ENCODE measurements at regions not wholly inside any gene's neighbourhood (a gene's known extent, or its start where the extent isn't known, plus 50 kb on each side); places are given as distances from the start of the nearest gene placed in this dataset.

DNA sequence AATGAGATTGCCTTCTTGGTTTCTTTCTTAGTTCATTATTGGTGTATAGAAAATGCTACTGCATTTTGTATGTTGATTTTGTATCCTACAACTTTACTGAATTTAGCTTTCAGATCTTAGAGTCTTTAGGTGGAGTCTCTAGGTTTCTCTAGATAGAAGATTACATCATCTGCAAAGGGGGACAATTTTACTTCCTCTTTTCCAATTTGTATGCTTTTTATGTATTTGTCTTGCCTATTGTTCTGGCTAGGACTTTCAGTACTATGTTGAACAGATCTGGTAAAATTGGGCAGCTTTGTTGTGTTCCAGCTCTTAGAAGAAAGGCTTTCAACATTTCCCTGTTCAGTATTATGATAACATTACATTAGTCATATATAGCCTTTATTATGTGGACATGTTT, 101.0 kb upstream of the SPRY2 start:
- intact Hi-C loops (cut with DNase I), result no loop called here
- no peak for DNase-seq
- TF ChIP-seq, protein P1, sequence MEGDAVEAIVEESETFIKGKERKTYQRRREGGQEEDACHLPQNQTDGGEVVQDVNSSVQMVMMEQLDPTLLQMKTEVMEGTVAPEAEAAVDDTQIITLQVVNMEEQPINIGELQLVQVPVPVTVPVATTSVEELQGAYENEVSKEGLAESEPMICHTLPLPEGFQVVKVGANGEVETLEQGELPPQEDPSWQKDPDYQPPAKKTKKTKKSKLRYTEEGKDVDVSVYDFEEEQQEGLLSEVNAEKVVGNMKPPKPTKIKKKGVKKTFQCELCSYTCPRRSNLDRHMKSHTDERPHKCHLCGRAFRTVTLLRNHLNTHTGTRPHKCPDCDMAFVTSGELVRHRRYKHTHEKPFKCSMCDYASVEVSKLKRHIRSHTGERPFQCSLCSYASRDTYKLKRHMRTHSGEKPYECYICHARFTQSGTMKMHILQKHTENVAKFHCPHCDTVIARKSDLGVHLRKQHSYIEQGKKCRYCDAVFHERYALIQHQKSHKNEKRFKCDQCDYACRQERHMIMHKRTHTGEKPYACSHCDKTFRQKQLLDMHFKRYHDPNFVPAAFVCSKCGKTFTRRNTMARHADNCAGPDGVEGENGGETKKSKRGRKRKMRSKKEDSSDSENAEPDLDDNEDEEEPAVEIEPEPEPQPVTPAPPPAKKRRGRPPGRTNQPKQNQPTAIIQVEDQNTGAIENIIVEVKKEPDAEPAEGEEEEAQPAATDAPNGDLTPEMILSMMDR (IDR thresholded peaks at IDR 0.05), result no peak
- TF ChIP-seq POLR2A (IDR thresholded peaks at IDR 0.05), result no peak
- Histone ChIP-seq H3K9me3 (no peaks in the 10 kb centered on the region), H3K27me3 (no peaks in the 10 kb centered on the region), H3K4me1 (no peaks in the 10 kb centered on the region), H3K36me3 (no peaks in the 10 kb centered on the region), H3K27ac (no peak overlapping the region), H3K4me3 (replicated peaks in 1 of 3) (no peak overlapping the region)

DNA sequence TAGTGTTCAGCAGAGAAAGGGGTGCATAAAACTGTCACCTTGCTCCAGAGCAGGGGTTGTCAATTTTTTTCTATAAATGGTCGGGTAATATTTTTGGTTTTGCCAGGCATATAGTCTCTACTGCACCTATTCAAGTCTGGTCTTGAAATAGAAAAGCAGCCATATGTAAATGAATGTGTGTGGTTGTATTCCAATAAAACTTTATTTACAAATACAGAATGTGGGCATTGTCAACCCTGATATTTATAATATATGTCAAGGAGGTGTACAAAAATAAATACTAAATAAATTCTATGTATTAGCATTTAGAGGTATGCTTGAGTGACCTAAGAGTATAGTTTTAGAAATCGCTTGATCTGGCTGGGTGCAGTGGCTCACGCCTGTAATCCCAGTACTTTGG, 97.6 kb upstream of the SPRY2 start:
- no peak for DNase-seq
- TF ChIP-seq, protein P1 (IDR thresholded peaks at IDR 0.05), result no peak
- no peak for TF ChIP-seq POLR2A (IDR thresholded peaks at IDR 0.05)
- Histone ChIP-seq H3K36me3 (no peaks in the 10 kb centered on the region), H3K27me3 (no peaks in the 10 kb centered on the region), H3K4me1 (no peaks in the 10 kb centered on the region), H3K27ac (no peak overlapping the region), H3K4me3 (replicated peaks in 1 of 3) (no peak overlapping the region), H3K9me3 (no peaks in the 10 kb centered on the region)
- WGBS, 2 donors, result 89 to 93% methylated on average over 3 of the region's 3 CpGs
- intact Hi-C loops (cut with DNase I), result no loop called here

DNA sequence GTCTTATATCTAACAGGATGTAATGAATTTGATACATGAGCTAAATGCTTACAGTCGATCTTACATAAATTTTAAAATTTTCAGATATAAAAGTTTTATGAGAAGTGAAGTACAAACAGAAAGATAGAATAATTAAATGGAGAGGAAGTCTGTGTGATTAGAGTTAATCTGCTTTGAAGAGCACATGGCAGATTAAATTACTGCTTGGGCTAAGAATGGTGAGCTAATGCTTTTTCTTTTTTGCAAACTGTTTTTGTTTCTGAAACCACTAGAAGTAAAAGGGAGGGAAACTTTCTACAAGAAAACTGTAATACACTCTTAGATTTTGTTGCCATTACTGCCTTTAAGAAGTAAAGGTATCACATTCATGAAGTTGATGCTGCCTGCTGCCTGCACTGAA, 96.3 kb upstream of the SPRY2 start:
- H3K9me3 ChIP-seq, result no peaks in the 10 kb centered on the region
- H3K4me1 ChIP-seq, result no peaks in the 10 kb centered on the region
- no peaks in the 10 kb centered on the region for H3K27me3 ChIP-seq
- peak overlapping the region in 2 of 3 donors; percentile 17 to 43 for H3K27ac ChIP-seq
- H3K4me3 ChIP-seq (replicated peaks in 1 of 3), result no peak overlapping the region
- no peak for TF ChIP-seq POLR2A (IDR thresholded peaks at IDR 0.05)
- TF ChIP-seq, protein P1 (IDR thresholded peaks at IDR 0.05), result no peak
- DNase-seq, result no peak
- 74 to 90% methylated on average over 1 of the region's 1 CpG for WGBS, 2 donors
- intact Hi-C loops (cut with DNase I), result no loop called here
- no peaks in the 10 kb centered on the region for H3K36me3 ChIP-seq

DNA sequence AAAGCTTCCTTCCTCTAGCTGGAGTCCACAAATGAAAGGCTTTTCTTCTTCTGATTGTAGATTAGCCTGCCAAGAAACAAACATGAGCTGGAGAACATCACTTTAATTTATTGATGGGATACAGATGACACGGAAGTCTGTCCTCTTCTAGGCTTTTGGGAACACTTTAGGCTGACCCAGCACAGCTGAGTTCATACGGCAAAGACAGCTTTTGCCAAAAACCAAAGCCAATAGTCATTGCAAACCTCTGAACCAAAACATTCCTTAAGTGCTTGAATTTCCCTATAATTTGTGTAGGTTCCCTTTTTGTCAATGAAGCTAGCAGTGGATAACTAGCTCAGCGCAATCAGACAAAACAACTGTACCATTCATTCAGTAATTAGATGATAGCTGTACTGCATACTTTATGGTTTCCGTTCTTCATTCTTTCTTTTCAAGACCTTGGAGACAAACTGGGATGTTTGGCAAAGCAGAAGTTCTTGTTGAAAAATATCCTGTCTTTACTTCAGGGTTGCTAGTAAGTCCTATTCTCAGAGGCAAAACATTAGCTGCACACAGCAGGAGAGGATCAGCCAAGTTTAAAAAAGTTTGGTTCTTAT, 95.7 kb upstream of the SPRY2 start:
- DNase-seq, result no peak
- Histone ChIP-seq H3K4me3 (replicated peaks in 1 of 3) (no peak overlapping the region), H3K9me3 (no peaks in the 10 kb centered on the region), H3K27ac (peak overlapping the region in 1 of 3 donors; percentile 43), H3K27me3 (no peaks in the 10 kb centered on the region), H3K36me3 (no peaks in the 10 kb centered on the region), H3K4me1 (no peaks in the 10 kb centered on the region)
- intact Hi-C loops (cut with DNase I), result no loop called here
- 60 to 61% methylated on average over 4 of the region's 4 CpGs for WGBS, 2 donors
- no peak for TF ChIP-seq POLR2A (IDR thresholded peaks at IDR 0.05)
- TF ChIP-seq, protein P1 (IDR thresholded peaks at IDR 0.05), result no peak

DNA sequence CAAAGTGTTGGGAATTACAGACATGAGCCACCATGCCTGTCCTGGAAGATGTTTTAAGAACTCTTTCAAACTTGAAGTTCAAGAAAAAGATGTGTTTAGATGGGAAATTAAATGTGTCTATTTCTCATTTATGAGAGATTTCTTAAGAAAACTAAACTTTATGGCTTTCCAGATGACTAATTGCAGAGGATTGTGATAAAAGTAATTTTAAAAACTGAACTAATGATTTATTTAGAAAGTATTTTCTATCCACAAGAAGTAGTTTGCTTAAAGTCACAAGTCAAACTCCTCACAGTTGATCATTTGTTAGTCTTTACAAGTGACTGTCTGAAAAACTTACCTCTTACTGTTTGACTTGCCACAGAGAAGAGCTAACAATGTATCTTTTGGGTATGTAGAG, 89.6 kb upstream of the SPRY2 start:
- DNase-seq, result no peak
- no peaks in the 10 kb centered on the region for H3K36me3 ChIP-seq
- no peak overlapping the region for H3K4me3 ChIP-seq (replicated peaks in 1 of 3)
- H3K4me1 ChIP-seq, result no peaks in the 10 kb centered on the region
- no peak for TF ChIP-seq POLR2A (IDR thresholded peaks at IDR 0.05)
- TF ChIP-seq, protein P1 (IDR thresholded peaks at IDR 0.05), result no peak
- intact Hi-C loops (cut with DNase I), result no loop called here
- no peaks in the 10 kb centered on the region for H3K27me3 ChIP-seq
- no peak overlapping the region for H3K27ac ChIP-seq
- H3K9me3 ChIP-seq, result no peaks in the 10 kb centered on the region
